ENCODE measurements at regions not wholly inside any gene's neighbourhood (a gene's known extent, or its start where the extent isn't known, plus 50 kb on each side); places are given as distances from the start of the nearest gene placed in this dataset.

DNA sequence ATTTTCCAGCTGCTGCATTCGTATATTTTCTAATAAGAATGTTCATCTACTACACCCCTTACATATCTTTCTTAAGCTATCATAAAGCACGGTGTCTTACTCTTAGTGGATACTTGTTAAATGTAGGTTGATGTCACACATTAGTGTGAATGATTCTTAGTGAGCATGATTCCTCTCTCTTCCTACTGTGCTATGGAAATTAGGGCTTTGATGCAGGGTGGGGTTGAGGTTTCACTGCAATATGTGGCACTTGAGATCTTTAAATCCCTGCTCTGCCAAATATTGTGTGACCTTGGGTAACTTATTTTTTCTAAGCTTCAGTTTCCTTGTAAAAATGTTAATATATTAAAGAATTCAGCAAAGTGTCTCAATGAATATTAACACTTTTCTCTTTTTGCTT is 188.4 kb downstream of the PDGFRA start:
- TF ChIP-seq, protein P1, sequence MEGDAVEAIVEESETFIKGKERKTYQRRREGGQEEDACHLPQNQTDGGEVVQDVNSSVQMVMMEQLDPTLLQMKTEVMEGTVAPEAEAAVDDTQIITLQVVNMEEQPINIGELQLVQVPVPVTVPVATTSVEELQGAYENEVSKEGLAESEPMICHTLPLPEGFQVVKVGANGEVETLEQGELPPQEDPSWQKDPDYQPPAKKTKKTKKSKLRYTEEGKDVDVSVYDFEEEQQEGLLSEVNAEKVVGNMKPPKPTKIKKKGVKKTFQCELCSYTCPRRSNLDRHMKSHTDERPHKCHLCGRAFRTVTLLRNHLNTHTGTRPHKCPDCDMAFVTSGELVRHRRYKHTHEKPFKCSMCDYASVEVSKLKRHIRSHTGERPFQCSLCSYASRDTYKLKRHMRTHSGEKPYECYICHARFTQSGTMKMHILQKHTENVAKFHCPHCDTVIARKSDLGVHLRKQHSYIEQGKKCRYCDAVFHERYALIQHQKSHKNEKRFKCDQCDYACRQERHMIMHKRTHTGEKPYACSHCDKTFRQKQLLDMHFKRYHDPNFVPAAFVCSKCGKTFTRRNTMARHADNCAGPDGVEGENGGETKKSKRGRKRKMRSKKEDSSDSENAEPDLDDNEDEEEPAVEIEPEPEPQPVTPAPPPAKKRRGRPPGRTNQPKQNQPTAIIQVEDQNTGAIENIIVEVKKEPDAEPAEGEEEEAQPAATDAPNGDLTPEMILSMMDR (IDR thresholded peaks at IDR 0.05; ENCODE audit: unreplicated experiment), result no peak
- H3K9me3 Mint-ChIP-seq (ENCODE audit: unreplicated experiment), result peaks cover 12% of the 10 kb centered on the region
- H3K36me3 Mint-ChIP-seq (ENCODE audit: insufficient read depth, unreplicated experiment), result no peaks in the 10 kb centered on the region
- H3K4me1 Mint-ChIP-seq (ENCODE audit: insufficient read depth, unreplicated experiment), result no peaks in the 10 kb centered on the region
- ChIA-PET POLR2A (no interaction called here), CTCF (interaction anchor here (0.5 to 1.9 kb wide), 5 partner anchors 17 to 89 kb away, joined by 3 to 7 read pairs (median 3); no protein-coding TSS in a partner anchor)
- H3K27me3 Mint-ChIP-seq (ENCODE audit: insufficient read depth, unreplicated experiment), result no peaks in the 10 kb centered on the region
- H3K27ac Mint-ChIP-seq (ENCODE audit: low read depth, unreplicated experiment), result no peak overlapping the region
- no peak overlapping the region for H3K4me3 Mint-ChIP-seq (ENCODE audit: unreplicated experiment)
- no TSS peak for BruUV-seq (replicated peaks)
- DNase-seq (ENCODE audit: unreplicated experiment), result no peak
- intact Hi-C loops (cut with micrococcal nuclease), result no loop called here

DNA sequence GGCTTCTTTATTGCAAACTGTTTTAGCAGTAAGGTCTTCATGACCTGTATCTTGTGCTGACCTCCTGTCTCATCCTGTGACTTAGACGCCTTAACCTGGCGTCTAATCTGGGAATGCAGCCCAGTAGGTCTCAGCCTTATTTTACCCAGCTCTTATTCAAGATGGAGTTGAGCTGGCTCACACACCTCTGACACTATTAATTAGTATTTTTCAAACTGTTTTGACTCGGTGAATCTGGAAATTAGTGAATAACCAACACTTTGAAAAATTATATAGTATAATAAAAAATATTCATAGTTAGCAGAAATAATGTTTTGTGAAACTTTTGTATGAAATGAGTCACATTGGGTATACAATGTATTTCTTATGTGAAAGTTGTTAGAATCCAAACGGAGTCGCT is 189.4 kb downstream of the PDGFRA start:
- no peak for DNase-seq (ENCODE audit: unreplicated experiment)
- BruUV-seq (replicated peaks), result no TSS peak
- intact Hi-C loops (cut with micrococcal nuclease), result no loop called here
- peaks cover 12% of the 10 kb centered on the region for H3K9me3 Mint-ChIP-seq (ENCODE audit: unreplicated experiment)
- TF ChIP-seq, protein P1 (IDR thresholded peaks at IDR 0.05; ENCODE audit: unreplicated experiment), result no peak
- H3K4me1 Mint-ChIP-seq (ENCODE audit: insufficient read depth, unreplicated experiment), result no peaks in the 10 kb centered on the region
- ChIA-PET POLR2A (no interaction called here), CTCF (no interaction called here)
- H3K36me3 Mint-ChIP-seq (ENCODE audit: insufficient read depth, unreplicated experiment), result no peaks in the 10 kb centered on the region
- H3K27ac Mint-ChIP-seq (ENCODE audit: low read depth, unreplicated experiment), result no peak overlapping the region
- no peak overlapping the region for H3K4me3 Mint-ChIP-seq (ENCODE audit: unreplicated experiment)
- H3K27me3 Mint-ChIP-seq (ENCODE audit: insufficient read depth, unreplicated experiment), result no peaks in the 10 kb centered on the region

DNA sequence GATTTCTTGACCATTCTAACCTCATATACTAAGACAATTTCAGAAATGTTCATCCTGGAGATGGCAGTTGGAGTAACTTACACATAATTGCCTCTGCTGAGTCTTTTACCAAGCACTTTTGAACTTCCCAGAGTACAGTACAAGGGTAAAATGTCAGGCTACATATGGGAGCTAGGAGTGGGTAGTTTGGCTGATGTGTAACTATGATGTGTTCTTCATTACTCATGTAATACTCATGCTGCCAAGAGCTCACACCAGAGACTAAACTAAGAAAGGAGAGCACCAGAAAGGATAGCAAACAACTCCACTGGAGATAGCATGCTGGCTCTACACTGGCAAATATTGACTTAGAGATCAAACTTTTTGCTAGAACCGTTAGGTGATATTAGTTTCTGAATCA is 194.0 kb downstream of the PDGFRA start:
- H3K36me3 Mint-ChIP-seq (ENCODE audit: insufficient read depth, unreplicated experiment), result no peaks in the 10 kb centered on the region
- BruUV-seq (replicated peaks), result no TSS peak
- H3K4me1 Mint-ChIP-seq (ENCODE audit: insufficient read depth, unreplicated experiment), result no peaks in the 10 kb centered on the region
- intact Hi-C loops (cut with micrococcal nuclease), result no loop called here
- H3K27me3 Mint-ChIP-seq (ENCODE audit: insufficient read depth, unreplicated experiment), result peaks cover 32% of the 10 kb centered on the region
- no peak overlapping the region for H3K4me3 Mint-ChIP-seq (ENCODE audit: unreplicated experiment)
- no peak for DNase-seq (ENCODE audit: unreplicated experiment)
- H3K9me3 Mint-ChIP-seq (ENCODE audit: unreplicated experiment), result no peaks in the 10 kb centered on the region
- TF ChIP-seq, protein P1 (IDR thresholded peaks at IDR 0.05; ENCODE audit: unreplicated experiment), result no peak
- no peak overlapping the region for H3K27ac Mint-ChIP-seq (ENCODE audit: low read depth, unreplicated experiment)
- ChIA-PET CTCF (no interaction called here), POLR2A (no interaction called here)

DNA sequence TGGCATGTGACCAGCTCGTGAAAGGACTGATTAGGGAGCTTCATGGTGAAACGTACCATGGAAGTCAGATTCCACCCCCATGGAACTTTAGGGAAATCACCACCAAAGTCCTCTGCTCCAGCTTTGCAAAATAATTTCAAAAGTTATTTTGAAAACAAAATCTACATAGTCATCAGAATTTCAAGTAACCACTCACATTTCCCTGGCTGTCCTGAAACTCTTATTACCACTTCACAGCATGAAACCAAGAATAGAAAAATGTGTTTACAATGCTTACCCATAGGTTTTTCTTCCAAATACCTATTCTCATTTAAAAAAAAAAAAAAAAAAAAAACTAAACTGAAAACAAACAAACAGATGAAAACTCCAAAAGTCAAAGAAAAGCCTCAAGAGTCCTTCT is 198.7 kb downstream of the PDGFRA start:
- intact Hi-C loops (cut with micrococcal nuclease), result no loop called here
- CTCF ChIA-PET, result interaction anchor here (1.9 kb wide), 1 partner anchor 12 kb away, joined by 5 read pairs; no protein-coding TSS in a partner anchor
- Mint-ChIP-seq H3K4me1 (ENCODE audit: insufficient read depth, unreplicated experiment) (no peaks in the 10 kb centered on the region), H3K4me3 (ENCODE audit: unreplicated experiment) (no peak overlapping the region), H3K36me3 (ENCODE audit: insufficient read depth, unreplicated experiment) (no peaks in the 10 kb centered on the region), H3K27ac (ENCODE audit: low read depth, unreplicated experiment) (no peak overlapping the region), H3K9me3 (ENCODE audit: unreplicated experiment) (no peaks in the 10 kb centered on the region), H3K27me3 (ENCODE audit: insufficient read depth, unreplicated experiment) (peaks cover 49% of the 10 kb centered on the region)
- BruUV-seq (replicated peaks), result no TSS peak
- no peak for DNase-seq (ENCODE audit: unreplicated experiment)
- TF ChIP-seq, protein P1 (IDR thresholded peaks at IDR 0.05; ENCODE audit: unreplicated experiment), result no peak
- POLR2A ChIA-PET, result no interaction called here
